ENCODE measurements at regions not wholly inside any gene's neighbourhood (a gene's known extent, or its start where the extent isn't known, plus 50 kb on each side); places are given as distances from the start of the nearest gene placed in this dataset.

- TF ChIP-seq, protein P1, sequence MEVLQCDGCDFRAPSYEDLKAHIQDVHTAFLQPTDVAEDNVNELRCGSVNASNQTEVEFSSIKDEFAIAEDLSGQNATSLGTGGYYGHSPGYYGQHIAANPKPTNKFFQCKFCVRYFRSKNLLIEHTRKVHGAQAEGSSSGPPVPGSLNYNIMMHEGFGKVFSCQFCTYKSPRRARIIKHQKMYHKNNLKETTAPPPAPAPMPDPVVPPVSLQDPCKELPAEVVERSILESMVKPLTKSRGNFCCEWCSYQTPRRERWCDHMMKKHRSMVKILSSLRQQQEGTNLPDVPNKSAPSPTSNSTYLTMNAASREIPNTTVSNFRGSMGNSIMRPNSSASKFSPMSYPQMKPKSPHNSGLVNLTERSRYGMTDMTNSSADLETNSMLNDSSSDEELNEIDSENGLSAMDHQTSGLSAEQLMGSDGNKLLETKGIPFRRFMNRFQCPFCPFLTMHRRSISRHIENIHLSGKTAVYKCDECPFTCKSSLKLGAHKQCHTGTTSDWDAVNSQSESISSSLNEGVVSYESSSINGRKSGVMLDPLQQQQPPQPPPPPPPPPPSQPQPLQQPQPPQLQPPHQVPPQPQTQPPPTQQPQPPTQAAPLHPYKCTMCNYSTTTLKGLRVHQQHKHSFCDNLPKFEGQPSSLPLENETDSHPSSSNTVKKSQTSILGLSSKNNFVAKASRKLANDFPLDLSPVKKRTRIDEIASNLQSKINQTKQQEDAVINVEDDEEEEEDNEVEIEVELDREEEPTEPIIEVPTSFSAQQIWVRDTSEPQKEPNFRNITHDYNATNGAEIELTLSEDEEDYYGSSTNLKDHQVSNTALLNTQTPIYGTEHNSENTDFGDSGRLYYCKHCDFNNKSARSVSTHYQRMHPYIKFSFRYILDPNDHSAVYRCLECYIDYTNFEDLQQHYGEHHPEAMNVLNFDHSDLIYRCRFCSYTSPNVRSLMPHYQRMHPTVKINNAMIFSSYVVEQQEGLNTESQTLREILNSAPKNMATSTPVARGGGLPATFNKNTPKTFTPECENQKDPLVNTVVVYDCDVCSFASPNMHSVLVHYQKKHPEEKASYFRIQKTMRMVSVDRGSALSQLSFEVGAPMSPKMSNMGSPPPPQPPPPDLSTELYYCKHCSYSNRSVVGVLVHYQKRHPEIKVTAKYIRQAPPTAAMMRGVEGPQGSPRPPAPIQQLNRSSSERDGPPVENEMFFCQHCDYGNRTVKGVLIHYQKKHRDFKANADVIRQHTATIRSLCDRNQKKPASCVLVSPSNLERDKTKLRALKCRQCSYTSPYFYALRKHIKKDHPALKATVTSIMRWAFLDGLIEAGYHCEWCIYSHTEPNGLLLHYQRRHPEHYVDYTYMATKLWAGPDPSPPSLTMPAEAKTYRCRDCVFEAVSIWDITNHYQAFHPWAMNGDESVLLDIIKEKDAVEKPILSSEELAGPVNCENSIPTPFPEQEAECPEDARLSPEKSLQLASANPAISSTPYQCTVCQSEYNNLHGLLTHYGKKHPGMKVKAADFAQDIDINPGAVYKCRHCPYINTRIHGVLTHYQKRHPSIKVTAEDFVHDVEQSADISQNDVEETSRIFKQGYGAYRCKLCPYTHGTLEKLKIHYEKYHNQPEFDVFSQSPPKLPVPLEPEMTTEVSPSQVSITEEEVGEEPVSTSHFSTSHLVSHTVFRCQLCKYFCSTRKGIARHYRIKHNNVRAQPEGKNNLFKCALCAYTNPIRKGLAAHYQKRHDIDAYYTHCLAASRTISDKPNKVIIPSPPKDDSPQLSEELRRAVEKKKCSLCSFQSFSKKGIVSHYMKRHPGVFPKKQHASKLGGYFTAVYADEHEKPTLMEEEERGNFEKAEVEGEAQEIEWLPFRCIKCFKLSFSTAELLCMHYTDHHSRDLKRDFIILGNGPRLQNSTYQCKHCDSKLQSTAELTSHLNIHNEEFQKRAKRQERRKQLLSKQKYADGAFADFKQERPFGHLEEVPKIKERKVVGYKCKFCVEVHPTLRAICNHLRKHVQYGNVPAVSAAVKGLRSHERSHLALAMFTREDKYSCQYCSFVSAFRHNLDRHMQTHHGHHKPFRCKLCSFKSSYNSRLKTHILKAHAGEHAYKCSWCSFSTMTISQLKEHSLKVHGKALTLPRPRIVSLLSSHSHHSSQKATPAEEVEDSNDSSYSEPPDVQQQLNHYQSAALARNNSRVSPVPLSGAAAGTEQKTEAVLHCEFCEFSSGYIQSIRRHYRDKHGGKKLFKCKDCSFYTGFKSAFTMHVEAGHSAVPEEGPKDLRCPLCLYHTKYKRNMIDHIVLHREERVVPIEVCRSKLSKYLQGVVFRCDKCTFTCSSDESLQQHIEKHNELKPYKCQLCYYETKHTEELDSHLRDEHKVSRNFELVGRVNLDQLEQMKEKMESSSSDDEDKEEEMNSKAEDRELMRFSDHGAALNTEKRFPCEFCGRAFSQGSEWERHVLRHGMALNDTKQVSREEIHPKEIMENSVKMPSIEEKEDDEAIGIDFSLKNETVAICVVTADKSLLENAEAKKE (CRISPR knock-in tag; IDR thresholded peaks at IDR 0.05) = no peak
- TF ChIP-seq ZNF331 (CRISPR knock-in tag; IDR thresholded peaks at IDR 0.05; ENCODE audit: low read depth) (no peak), POLR2AphosphoS5 (IDR thresholded peaks at IDR 0.05; ENCODE audit: low read depth) (no peak), EZH2 (IDR thresholded peaks at IDR 0.05; ENCODE audit: low read depth, unreplicated experiment) (no peak), ETS1 (IDR thresholded peaks at IDR 0.05) (no peak), CREB1 (CRISPR knock-in tag; IDR thresholded peaks at IDR 0.05; ENCODE audit: low read depth) (no peak)
Observed at GRCh38 chr1:164907666-164908065, 348.7 kb downstream of the PBX1 start (continued).

- no peak overlapping the region for H3K27ac Mint-ChIP-seq
- Histone ChIP-seq H2AFZ (no peak overlapping the region), H4K20me1 (replicated peaks; ENCODE audit: insufficient read depth) (no peaks in the 10 kb centered on the region), H3K9me2 (ENCODE audit: insufficient read depth) (peaks cover 10% of the 10 kb centered on the region), H3K27me3 (ENCODE audit: insufficient read depth) (no peaks in the 10 kb centered on the region), H3K27ac (ENCODE audit: low read depth) (no peak overlapping the region), H3K4me3 (no peak overlapping the region), H3K36me3 (ENCODE audit: insufficient read depth) (no peaks in the 10 kb centered on the region), H3K79me2 (replicated peaks; ENCODE audit: insufficient read depth) (no peaks in the 10 kb centered on the region), H3F3A (replicated peaks; ENCODE audit: low read depth) (no peaks in the 10 kb centered on the region), H3K4me1 (ENCODE audit: insufficient read depth) (peaks cover 9% of the 10 kb centered on the region; the same call in 1 of the 2 replicates), H3K4me2 (no peak overlapping the region)
- H3K9me3 Mint-ChIP-seq = no peaks in the 10 kb centered on the region
- ATAC-seq = no peak
- no peak overlapping the region for H3K4me3 Mint-ChIP-seq
- peaks cover 2% of the 10 kb centered on the region for H3K27me3 Mint-ChIP-seq (ENCODE audit: insufficient read depth, low read depth, poor library complexity)
- DNase-seq (ENCODE audit: low spot score) = no peak
- H3K36me3 Mint-ChIP-seq (ENCODE audit: low read depth) = no peaks in the 10 kb centered on the region
- peaks cover 10% of the 10 kb centered on the region for H3K4me1 Mint-ChIP-seq
- TF ChIP-seq JUNB (IDR thresholded peaks at IDR 0.05; ENCODE audit: unreplicated experiment) (no peak), STAT1 (IDR thresholded peaks at IDR 0.05; ENCODE audit: unreplicated experiment) (no peak), ZNF331 (CRISPR knock-in tag; IDR thresholded peaks at IDR 0.05; ENCODE audit: low read depth) (no peak), POLR2AphosphoS5 (IDR thresholded peaks at IDR 0.05; ENCODE audit: low read depth) (no peak), ETS1 (IDR thresholded peaks at IDR 0.05) (no peak), ZNF114 (CRISPR knock-in tag; IDR thresholded peaks at IDR 0.05) (no peak), EZH2phosphoT487 (IDR thresholded peaks at IDR 0.05; ENCODE audit: unreplicated experiment) (no peak)
- TF ChIP-seq, protein P2, sequence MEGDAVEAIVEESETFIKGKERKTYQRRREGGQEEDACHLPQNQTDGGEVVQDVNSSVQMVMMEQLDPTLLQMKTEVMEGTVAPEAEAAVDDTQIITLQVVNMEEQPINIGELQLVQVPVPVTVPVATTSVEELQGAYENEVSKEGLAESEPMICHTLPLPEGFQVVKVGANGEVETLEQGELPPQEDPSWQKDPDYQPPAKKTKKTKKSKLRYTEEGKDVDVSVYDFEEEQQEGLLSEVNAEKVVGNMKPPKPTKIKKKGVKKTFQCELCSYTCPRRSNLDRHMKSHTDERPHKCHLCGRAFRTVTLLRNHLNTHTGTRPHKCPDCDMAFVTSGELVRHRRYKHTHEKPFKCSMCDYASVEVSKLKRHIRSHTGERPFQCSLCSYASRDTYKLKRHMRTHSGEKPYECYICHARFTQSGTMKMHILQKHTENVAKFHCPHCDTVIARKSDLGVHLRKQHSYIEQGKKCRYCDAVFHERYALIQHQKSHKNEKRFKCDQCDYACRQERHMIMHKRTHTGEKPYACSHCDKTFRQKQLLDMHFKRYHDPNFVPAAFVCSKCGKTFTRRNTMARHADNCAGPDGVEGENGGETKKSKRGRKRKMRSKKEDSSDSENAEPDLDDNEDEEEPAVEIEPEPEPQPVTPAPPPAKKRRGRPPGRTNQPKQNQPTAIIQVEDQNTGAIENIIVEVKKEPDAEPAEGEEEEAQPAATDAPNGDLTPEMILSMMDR (conservative IDR thresholded peaks at IDR 0.05; ENCODE audit: low read depth in 2 of 2) = no peak
- TF ChIP-seq, protein P3, sequence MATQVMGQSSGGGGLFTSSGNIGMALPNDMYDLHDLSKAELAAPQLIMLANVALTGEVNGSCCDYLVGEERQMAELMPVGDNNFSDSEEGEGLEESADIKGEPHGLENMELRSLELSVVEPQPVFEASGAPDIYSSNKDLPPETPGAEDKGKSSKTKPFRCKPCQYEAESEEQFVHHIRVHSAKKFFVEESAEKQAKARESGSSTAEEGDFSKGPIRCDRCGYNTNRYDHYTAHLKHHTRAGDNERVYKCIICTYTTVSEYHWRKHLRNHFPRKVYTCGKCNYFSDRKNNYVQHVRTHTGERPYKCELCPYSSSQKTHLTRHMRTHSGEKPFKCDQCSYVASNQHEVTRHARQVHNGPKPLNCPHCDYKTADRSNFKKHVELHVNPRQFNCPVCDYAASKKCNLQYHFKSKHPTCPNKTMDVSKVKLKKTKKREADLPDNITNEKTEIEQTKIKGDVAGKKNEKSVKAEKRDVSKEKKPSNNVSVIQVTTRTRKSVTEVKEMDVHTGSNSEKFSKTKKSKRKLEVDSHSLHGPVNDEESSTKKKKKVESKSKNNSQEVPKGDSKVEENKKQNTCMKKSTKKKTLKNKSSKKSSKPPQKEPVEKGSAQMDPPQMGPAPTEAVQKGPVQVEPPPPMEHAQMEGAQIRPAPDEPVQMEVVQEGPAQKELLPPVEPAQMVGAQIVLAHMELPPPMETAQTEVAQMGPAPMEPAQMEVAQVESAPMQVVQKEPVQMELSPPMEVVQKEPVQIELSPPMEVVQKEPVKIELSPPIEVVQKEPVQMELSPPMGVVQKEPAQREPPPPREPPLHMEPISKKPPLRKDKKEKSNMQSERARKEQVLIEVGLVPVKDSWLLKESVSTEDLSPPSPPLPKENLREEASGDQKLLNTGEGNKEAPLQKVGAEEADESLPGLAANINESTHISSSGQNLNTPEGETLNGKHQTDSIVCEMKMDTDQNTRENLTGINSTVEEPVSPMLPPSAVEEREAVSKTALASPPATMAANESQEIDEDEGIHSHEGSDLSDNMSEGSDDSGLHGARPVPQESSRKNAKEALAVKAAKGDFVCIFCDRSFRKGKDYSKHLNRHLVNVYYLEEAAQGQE (IDR thresholded peaks at IDR 0.05; ENCODE audit: unreplicated experiment) = no peak
Observed at GRCh38 chr1:164905869-164906268, 346.9 kb downstream of the PBX1 start.

Measured in GM23338 (cell line).